Endothelial cell of umbilical vein (primary cell): ENCODE measurements at regions not wholly inside any gene's neighbourhood (a gene's known extent, or its start where the extent isn't known, plus 50 kb on each side); places are given as distances from the start of the nearest gene placed in this dataset.

Experiments
- EZH2 ChIP-seq: IDR thresholded peaks from 2 replicates; pipeline ENCODE4 v1.6.1; 2012; ENCODE audit warnings: borderline replicate concordance, low read depth, mild to moderate bottlenecking, moderate library complexity, low read length, inconsistent platforms; ENCODE audit not compliant: severe bottlenecking
- FOS ChIP-seq: IDR thresholded peaks from 2 replicates; pipeline ENCODE4 v1.6.1; 2011; ENCODE audit warnings: mild to moderate bottlenecking, low read length, moderate library complexity, borderline replicate concordance; ENCODE audit not compliant: insufficient read depth
- JUN ChIP-seq: IDR thresholded peaks from 2 replicates; pipeline ENCODE4 v1.6.1; 2011; ENCODE audit warnings: borderline replicate concordance, low read depth; ENCODE audit not compliant: insufficient read length, insufficient read depth
- MYC ChIP-seq: IDR thresholded peaks from one replicate; pipeline ENCODE4 v1.6.1; 2011; ENCODE audit warnings: mild to moderate bottlenecking, low read depth, low read length
- POLR2A ChIP-seq: IDR thresholded peaks from 2 replicates; pipeline ENCODE4 v1.6.1; 2012; ENCODE audit warnings: low read depth, mild to moderate bottlenecking, control low read depth, low read length
- POLR2AphosphoS5 ChIP-seq: IDR thresholded peaks from 2 replicates; pipeline ENCODE4 v1.6.1; 2012; ENCODE audit warnings: low read depth, mild to moderate bottlenecking, control low read depth, low read length, moderate library complexity; ENCODE audit not compliant: insufficient read depth
- TF ChIP-seq, protein P1 (sequence below), 2 donors: IDR thresholded peaks; 1 replicate in 1 of 2; 2 replicates in 1 of 2; pipeline ENCODE4 v1.5.1; 2011; ENCODE audit warnings: low read length in 2 of 2, mild to moderate bottlenecking in 2 of 2, moderate library complexity in 2 of 2, control low read depth in 1 of 2, inconsistent platforms in 1 of 2, low read depth in 1 of 2; ENCODE audit not compliant: insufficient read depth in 1 of 2; ENCODE audit errors: extremely low read depth in 1 of 2

DNA sequence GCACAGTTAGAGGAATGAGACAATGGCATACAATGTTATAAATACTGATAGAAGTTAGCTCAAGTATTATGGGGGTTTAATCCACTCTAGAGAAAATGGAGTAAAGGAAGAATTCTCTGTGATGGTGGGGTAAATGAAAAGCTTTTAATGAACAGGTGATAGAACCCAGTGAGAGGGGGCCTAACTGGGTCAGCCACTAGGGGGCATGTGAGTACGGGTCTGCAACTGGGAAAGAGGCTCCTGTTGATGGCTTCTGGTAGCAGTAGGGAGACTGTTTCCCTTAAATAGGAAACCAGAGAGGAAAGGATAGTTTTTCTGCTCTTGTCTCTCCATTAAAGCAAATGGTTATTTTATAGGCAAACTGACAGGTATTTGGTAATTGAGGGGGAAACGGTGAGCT is 132.8 kb upstream of the GPR101 start:
- no peak for TF ChIP-seq EZH2
- TF ChIP-seq, protein P1, sequence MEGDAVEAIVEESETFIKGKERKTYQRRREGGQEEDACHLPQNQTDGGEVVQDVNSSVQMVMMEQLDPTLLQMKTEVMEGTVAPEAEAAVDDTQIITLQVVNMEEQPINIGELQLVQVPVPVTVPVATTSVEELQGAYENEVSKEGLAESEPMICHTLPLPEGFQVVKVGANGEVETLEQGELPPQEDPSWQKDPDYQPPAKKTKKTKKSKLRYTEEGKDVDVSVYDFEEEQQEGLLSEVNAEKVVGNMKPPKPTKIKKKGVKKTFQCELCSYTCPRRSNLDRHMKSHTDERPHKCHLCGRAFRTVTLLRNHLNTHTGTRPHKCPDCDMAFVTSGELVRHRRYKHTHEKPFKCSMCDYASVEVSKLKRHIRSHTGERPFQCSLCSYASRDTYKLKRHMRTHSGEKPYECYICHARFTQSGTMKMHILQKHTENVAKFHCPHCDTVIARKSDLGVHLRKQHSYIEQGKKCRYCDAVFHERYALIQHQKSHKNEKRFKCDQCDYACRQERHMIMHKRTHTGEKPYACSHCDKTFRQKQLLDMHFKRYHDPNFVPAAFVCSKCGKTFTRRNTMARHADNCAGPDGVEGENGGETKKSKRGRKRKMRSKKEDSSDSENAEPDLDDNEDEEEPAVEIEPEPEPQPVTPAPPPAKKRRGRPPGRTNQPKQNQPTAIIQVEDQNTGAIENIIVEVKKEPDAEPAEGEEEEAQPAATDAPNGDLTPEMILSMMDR (IDR thresholded peaks at IDR 0.05; ENCODE audit: extremely low read depth in 1 of 2, insufficient read depth in 1 of 2, low read depth in 1 of 2, low read length in 2 of 2) = no peak
- no peak for TF ChIP-seq MYC
- TF ChIP-seq JUN = no peak
- TF ChIP-seq POLR2A = no peak
- no peak for TF ChIP-seq POLR2AphosphoS5
- TF ChIP-seq FOS = no peak
